Glutamatergic neuron (in vitro differentiated cells): ENCODE measurements at regions not wholly inside any gene's neighbourhood (a gene's known extent, or its start where the extent isn't known, plus 50 kb on each side); places are given as distances from the start of the nearest gene placed in this dataset.
A peak's percentile ranks its signal among the peaks of the same experiment; 100 is the strongest.

ENCODE experiments used
- DNase-seq: peaks from one replicate; pipeline ENCODE4 v3.0.0; 2022
- H3K27ac Mint-ChIP-seq: one replicate; pipeline ENCODE4 v1.8.0; 2020; ENCODE audit warnings: mild to moderate bottlenecking, mixed read lengths, inconsistent platforms; ENCODE audit not compliant: unreplicated experiment
- H3K27me3 Mint-ChIP-seq: one replicate; pipeline ENCODE4 v1.8.0; 2020; ENCODE audit warnings: mild to moderate bottlenecking, moderate library complexity, mixed read lengths, inconsistent platforms; ENCODE audit not compliant: unreplicated experiment
- H3K36me3 Mint-ChIP-seq: one replicate; pipeline ENCODE4 v1.8.0; 2020; ENCODE audit warnings: mild to moderate bottlenecking, mixed read lengths, inconsistent platforms; ENCODE audit not compliant: unreplicated experiment
- H3K4me1 Mint-ChIP-seq: one replicate; pipeline ENCODE4 v1.8.0; 2020; ENCODE audit warnings: mild to moderate bottlenecking, low read depth, mixed read lengths, inconsistent platforms; ENCODE audit not compliant: unreplicated experiment
- H3K4me3 Mint-ChIP-seq: one replicate; pipeline ENCODE4 v1.8.0; 2020; ENCODE audit warnings: mild to moderate bottlenecking, mixed read lengths, inconsistent platforms; ENCODE audit not compliant: unreplicated experiment
- H3K9me3 Mint-ChIP-seq: one replicate; pipeline ENCODE4 v1.8.0; 2020; ENCODE audit warnings: mild to moderate bottlenecking, moderate library complexity, mixed read lengths, inconsistent platforms; ENCODE audit not compliant: unreplicated experiment
- CTCF ChIP-seq: fragments of 200-600 bp; sonication (generic); IDR thresholded peaks from one replicate; pipeline ENCODE4 v1.5.0; 2021; ENCODE audit not compliant: partially characterized antibody, unreplicated experiment

- Mint-ChIP-seq H3K27ac (no peak overlapping the region), H3K4me3 (no peak overlapping the region), H3K36me3 (peaks cover under 1% of the 10 kb centered on the region), H3K4me1 (peaks cover 26% of the 10 kb centered on the region), H3K27me3 (peaks cover 9% of the 10 kb centered on the region), H3K9me3 (peaks cover 7% of the 10 kb centered on the region)
- no peak for TF ChIP-seq CTCF
- DNase-seq, result no peak
Observed at GRCh38 chr22:34067031-34067430, 146.8 kb upstream of the LARGE1 start.

GRCh38 chr22:34068001-34068400 is 147.7 kb upstream of the LARGE1 start:
- Mint-ChIP-seq H3K27ac (peak overlapping the region; percentile 12), H3K4me1 (peaks cover 29% of the 10 kb centered on the region), H3K4me3 (no peak overlapping the region), H3K9me3 (peaks cover 7% of the 10 kb centered on the region), H3K27me3 (peaks cover 9% of the 10 kb centered on the region), H3K36me3 (no peaks in the 10 kb centered on the region)
- TF ChIP-seq CTCF, result no peak
- no peak for DNase-seq

GRCh38 chr22:34070051-34070450 is 149.8 kb upstream of the LARGE1 start:
- Mint-ChIP-seq H3K27me3 (peaks cover 8% of the 10 kb centered on the region), H3K36me3 (no peaks in the 10 kb centered on the region), H3K27ac (peak overlapping the region; percentile 62), H3K4me3 (peak overlapping the region; percentile 34), H3K9me3 (peaks cover 7% of the 10 kb centered on the region), H3K4me1 (peaks cover 29% of the 10 kb centered on the region)
- DNase-seq, result no peak
- TF ChIP-seq CTCF, result no peak

- Mint-ChIP-seq H3K27me3 (peaks cover 8% of the 10 kb centered on the region), H3K9me3 (peaks cover 7% of the 10 kb centered on the region), H3K4me1 (peaks cover 28% of the 10 kb centered on the region), H3K27ac (no peak overlapping the region), H3K36me3 (no peaks in the 10 kb centered on the region), H3K4me3 (peak overlapping the region; percentile 34)
- no peak for TF ChIP-seq CTCF
- DNase-seq, result no peak
Observed at GRCh38 chr22:34070531-34070930, 150.3 kb upstream of the LARGE1 start.

GRCh38 chr22:34072585-34072984 is 152.3 kb upstream of the LARGE1 start:
- no peak for TF ChIP-seq CTCF
- peaks cover 7% of the 10 kb centered on the region for H3K9me3 Mint-ChIP-seq
- H3K27me3 Mint-ChIP-seq, result peaks cover 8% of the 10 kb centered on the region
- H3K4me1 Mint-ChIP-seq, result peaks cover 27% of the 10 kb centered on the region
- no peak for DNase-seq
- no peak overlapping the region for H3K4me3 Mint-ChIP-seq
- peak overlapping the region; percentile 87 for H3K27ac Mint-ChIP-seq
- no peaks in the 10 kb centered on the region for H3K36me3 Mint-ChIP-seq
